ENCODE measurements at regions not wholly inside any gene's neighbourhood (a gene's known extent, or its start where the extent isn't known, plus 50 kb on each side); places are given as distances from the start of the nearest gene placed in this dataset.

GRCh38 chr12:43294916-43295315, 257.1 kb downstream of the ADAMTS20 start:
- no peak for DNase-seq (ENCODE audit: low read depth in 4 of 4, low spot score in 3 of 4)

GRCh38 chr12:43294147-43294546, 257.9 kb downstream of the ADAMTS20 start:
- DNase-seq (ENCODE audit: low read depth in 4 of 4, low spot score in 3 of 4) = no peak

- DNase-seq (ENCODE audit: low read depth in 4 of 4, low spot score in 3 of 4) = no peak
Measured at GRCh38 chr12:43293396-43293795, 258.6 kb downstream of the ADAMTS20 start.

- no peak for DNase-seq (ENCODE audit: low read depth in 4 of 4, low spot score in 3 of 4)
Measured at GRCh38 chr12:43292699-43293098, 259.3 kb downstream of the ADAMTS20 start.

GRCh38 chr12:43291516-43291915, 260.5 kb downstream of the ADAMTS20 start:
- DNase-seq (ENCODE audit: low read depth in 4 of 4, low spot score in 3 of 4) = no peak

- DNase-seq (ENCODE audit: low read depth in 4 of 4, low spot score in 3 of 4) = no peak
Measured at GRCh38 chr12:43290836-43291235, 261.2 kb downstream of the ADAMTS20 start.

GRCh38 chr12:43289426-43289801, 262.6 kb downstream of the ADAMTS20 start:
- no peak for DNase-seq (ENCODE audit: low read depth in 4 of 4, low spot score in 3 of 4)

- DNase-seq (ENCODE audit: low read depth in 4 of 4, low spot score in 3 of 4) = no peak
Measured at GRCh38 chr12:43288671-43289425, 263.2 kb downstream of the ADAMTS20 start.

- no peak for DNase-seq (ENCODE audit: low read depth in 4 of 4, low spot score in 3 of 4)
Measured at GRCh38 chr12:43287706-43288383, 264.2 kb downstream of the ADAMTS20 start.

GRCh38 chr12:43286986-43287385, 265.0 kb downstream of the ADAMTS20 start:
- DNase-seq (ENCODE audit: low read depth in 4 of 4, low spot score in 3 of 4) = no peak

GRCh38 chr12:43285159-43285598, 266.8 kb downstream of the ADAMTS20 start:
- DNase-seq (ENCODE audit: low read depth in 4 of 4, low spot score in 3 of 4) = no peak

GRCh38 chr12:43284486-43285158, 267.4 kb downstream of the ADAMTS20 start:
- DNase-seq (ENCODE audit: low read depth in 4 of 4, low spot score in 3 of 4) = no peak

GRCh38 chr12:43283206-43283605, 268.8 kb downstream of the ADAMTS20 start:
- no peak for DNase-seq (ENCODE audit: low read depth in 4 of 4, low spot score in 3 of 4)

GRCh38 chr12:43282106-43282505, 269.9 kb downstream of the ADAMTS20 start:
- no peak for DNase-seq (ENCODE audit: low read depth in 4 of 4, low spot score in 3 of 4)

- DNase-seq (ENCODE audit: low read depth in 4 of 4, low spot score in 3 of 4) = no peak
Measured at GRCh38 chr12:43281563-43281962, 270.4 kb downstream of the ADAMTS20 start.

- DNase-seq (ENCODE audit: low read depth in 4 of 4, low spot score in 3 of 4) = no peak
Measured at GRCh38 chr12:43278541-43278832, 273.5 kb downstream of the ADAMTS20 start.

- no peak for DNase-seq (ENCODE audit: low read depth in 4 of 4, low spot score in 3 of 4)
Measured at GRCh38 chr12:43277651-43278540, 274.1 kb downstream of the ADAMTS20 start.

GRCh38 chr12:43273467-43273866, 278.5 kb downstream of the ADAMTS20 start:
- no peak for DNase-seq (ENCODE audit: low read depth in 4 of 4, low spot score in 3 of 4)

- no peak for DNase-seq (ENCODE audit: low read depth in 4 of 4, low spot score in 3 of 4)
Measured at GRCh38 chr12:43271659-43272058, 280.3 kb downstream of the ADAMTS20 start.

- DNase-seq (ENCODE audit: low read depth in 4 of 4, low spot score in 3 of 4) = no peak
Measured at GRCh38 chr12:43267818-43268217, 284.2 kb downstream of the ADAMTS20 start.

GRCh38 chr12:43261701-43262100, 290.3 kb downstream of the ADAMTS20 start:
- no peak for DNase-seq (ENCODE audit: low read depth in 4 of 4, low spot score in 3 of 4)
